NCI-H524 treated with DMSO at 0.1 percent for 48 hours (cell line): ENCODE measurements at regions not wholly inside any gene's neighbourhood (a gene's known extent, or its start where the extent isn't known, plus 50 kb on each side); places are given as distances from the start of the nearest gene placed in this dataset.
"Not testable (repeated sequence)": the region's sequence is repeated elsewhere in the genome, so short reads cannot be mapped to it uniquely, and the experiment has no call there.

ENCODE experiments used
- DNase-seq: peaks from one replicate; lab custom pipeline; 2025; lab: John Stamatoyannopoulos, UW

DNA sequence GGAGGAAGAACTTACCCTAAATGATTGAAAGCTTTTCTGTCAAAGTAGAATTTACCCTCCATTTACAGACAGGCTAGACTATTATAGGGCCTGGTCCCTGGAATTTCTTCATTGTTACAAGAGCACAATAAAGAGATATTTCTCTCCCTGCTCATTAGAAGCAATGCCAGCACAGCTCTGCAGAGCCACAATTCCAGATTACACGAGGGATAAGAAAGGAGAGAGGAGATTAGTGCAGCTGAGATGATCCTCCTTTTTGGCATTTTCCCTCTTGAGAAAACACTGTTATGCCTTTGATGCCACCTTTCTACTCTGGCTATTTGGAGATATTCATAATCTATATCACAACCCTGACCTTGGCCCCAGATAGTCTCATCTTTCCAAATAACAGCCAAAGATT is 1119.5 kb upstream of the TMPRSS15 start:
- no peak for DNase-seq

DNA sequence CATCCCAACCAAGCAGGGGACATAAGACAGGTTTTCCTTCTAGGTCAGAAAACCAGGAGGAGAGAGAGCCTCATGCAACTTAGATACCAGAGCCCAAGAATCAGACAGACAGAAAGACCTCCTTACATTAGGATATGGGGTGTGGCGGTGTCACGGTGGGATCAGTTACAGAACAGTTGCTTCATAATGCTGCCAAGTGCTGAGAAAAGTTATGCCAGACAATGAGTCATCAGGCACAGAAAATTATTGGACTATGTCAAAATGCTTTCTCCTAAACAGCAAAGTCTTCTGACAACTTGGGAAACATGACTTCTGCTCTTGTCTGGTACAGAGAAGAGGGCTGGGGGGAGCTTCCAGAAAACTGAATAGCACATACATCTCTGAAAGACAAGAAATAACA is 1120.2 kb upstream of the TMPRSS15 start:
- no peak for DNase-seq

DNA sequence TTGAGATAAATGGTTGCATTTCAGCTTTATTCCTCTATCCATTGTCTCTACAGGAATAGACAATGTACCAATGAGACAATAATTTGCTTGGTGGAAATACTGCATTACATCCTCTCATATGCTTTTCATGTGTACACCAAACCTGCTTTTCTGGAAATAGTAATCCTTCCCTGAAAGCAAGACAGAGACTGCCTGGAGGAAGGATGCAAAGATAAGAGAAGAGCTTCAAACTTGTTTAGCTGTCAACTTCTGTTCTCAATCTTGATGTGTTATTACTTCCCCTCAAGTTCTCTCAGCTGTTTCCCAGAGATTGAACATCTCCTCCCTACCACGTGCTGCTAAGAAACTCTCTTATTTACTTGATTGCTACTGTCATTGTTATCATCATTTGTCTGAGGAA is 1125.4 kb upstream of the TMPRSS15 start:
- no peak for DNase-seq

DNA sequence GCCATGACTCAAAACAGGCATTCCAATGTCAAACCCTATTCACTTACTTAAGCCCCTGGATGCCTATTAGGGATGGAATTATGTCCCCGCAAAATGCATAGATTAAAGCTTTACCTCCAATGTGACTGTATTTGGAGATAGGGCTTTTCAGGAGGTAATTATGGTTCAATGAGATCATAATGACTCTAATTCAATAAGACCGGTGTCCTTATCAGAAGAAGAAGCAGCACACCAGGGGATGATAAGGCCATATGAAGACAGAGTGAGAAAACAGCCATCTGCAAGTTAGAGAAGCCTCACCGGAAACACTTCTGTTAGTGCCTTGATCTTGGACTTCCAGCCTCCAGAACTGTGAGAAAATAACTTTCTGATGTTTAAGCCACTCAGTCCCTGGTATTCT is 1131.8 kb upstream of the TMPRSS15 start:
- DNase-seq: no peak

DNA sequence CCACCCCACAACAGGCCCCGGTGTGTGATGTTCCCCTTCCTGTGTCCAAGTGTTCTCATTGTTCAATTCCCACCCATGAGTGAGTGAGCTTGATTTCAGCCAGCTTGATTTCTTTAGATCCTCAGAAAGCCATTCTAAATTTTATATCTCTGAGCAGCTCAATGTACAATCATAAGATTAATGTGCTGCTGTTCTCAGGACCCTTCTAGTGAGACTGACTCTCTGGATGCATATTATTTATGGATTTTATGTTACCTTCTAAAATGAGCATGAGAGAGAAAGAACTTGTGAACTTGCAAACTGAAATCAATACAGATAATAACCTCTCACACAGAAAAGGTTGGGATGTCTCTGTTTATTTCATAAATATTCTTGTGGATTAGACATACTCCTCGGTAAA is 1133.5 kb upstream of the TMPRSS15 start:
- no peak for DNase-seq

DNA sequence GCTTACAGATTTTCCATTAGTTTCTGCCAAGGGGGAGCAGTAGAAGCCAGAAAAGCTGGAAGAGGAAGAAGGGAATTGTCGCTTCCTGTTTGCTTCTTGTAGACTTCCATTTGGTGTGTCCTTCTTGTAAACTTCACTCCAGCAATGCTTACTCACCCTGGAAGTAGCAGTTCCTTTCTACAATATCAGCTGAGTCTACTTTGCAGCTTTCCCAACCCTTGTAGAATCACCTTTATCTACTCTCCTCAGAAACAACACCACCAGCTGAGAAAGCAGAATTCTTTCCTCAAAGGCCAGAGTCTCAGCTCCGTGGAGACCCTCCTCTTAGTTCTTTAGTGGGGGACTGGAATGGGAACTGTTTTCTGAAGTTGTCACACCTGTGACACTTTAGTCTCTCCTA is 1136.7 kb upstream of the TMPRSS15 start:
- DNase-seq: no peak

DNA sequence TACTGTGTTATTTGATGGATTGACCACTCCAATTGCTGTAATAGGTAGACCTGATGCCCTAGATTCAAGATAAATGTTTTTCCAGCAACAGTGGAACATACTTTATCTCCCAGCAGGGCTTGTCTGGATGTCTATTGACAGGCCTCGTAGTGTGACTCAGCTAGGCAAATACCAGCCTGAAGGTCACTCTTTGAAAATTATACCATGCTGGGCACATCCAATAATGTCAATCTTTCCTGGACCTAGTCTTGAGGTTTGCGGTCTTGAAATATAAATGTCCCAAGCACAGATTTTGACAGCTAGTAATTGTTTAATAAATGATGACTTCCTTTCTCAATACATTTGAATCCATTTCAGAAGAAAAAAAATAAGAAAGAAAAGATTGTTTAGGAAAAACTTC is 1138.0 kb upstream of the TMPRSS15 start:
- no peak for DNase-seq

DNA sequence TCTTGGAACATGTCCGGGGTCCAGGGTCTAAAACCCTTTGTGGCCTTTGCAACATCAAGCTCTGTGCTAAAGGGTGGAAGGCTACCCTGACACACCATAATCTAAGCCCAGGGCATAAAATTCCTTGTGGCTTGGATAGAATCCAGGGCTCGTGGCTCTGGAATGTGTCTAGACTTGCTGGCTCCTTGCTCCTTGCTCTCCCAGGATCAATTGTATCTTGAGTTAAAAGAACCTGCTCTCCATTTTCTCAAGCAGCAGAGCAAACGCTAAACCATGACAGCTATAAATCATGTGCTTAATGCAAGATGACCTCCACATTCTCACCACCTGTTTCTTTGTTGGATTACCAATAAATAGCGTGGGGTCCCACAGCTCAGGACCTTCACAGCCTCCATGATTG is 1140.9 kb upstream of the TMPRSS15 start:
- DNase-seq: not testable (repeated sequence)

DNA sequence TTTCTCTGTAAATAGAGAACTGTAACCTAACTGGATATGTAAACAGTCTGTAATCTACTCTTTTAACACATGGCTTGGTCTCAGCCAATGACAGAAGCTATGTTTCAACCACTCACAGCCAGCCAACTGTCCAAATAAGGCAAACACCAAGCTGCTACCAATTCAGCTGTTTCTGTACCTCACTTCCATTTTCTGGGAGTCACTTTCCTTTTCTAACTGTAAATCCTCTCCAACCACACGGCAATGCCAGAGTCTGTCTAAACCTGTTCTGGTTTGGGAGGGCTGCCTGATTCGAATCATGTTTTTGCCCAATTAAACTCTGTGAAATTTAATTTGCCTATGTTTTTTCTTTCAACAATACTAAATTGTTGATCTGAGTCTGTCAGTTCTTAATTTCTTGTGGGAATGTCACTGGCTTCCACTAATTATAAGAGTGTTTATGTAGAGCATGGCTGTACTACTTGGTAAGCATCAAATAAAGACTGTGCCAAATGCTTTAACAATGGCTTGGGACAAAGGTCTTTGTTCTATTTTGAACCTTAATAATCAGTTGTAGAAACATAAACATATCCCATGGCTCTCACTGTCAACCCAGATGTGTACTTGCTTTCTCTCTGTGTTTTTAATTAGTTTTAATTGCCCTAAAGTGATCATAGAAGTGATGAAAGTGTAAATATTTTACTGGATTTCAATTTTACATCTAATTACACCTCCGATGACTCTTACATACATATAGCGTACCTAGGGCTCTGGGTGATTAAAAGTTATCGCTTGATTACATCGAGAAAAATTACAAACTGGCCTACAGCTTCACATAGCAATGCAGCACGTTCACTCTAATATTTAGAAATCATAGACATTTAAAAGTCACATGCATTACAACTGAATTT is 1144.6 kb upstream of the TMPRSS15 start:
- no peak for DNase-seq

DNA sequence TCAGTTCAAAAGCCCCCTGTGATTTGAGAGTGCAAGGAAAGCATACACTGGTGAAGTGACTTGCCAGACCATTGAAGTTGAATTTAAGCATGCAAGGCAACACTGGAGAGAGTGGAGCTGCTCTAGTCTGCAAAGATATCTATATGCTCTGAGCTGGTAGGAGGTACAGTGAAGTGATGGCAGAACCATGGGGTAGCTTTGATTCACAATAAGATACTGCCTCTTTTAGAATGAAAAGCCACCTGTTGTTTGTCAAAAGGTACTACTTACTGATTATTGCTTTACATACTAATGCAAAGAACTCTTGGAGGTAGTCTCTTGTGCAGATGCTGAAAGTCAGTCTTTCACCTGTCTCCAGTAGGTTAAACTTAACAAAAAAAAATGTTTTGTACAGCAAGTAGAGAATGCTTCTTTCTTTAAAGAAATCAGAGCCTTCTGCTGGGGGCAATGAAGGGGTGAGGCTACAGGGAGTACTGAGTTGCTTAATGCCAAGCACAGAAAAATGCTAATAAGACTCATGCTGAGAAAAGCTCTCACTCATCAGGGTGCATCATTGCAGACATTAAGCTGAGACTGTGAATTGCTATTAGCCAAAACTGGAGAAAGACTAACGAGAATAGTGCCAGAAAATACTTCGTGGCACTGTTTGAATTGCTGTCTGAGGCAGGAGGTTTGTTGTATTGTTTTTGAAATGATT is 1150.5 kb upstream of the TMPRSS15 start:
- DNase-seq: no peak

DNA sequence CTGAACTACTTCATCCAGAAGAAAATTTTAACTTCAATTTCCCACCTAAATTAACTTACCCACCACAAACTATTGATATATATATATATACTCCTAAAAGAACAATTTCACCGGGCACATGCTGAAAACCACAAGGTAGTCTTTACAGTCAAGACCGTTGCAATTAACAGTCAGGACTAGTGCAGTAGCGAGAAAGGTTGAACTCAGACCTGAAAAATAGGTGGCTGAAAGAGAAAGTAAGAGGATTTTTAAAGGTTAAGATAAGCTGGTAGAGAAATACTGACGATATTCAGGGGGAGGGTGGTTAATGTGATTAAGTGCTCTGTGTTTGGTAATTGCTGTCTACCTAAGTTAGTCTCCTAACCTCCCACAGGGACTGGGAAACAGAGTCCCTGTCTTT is 1153.5 kb upstream of the TMPRSS15 start:
- no peak for DNase-seq

DNA sequence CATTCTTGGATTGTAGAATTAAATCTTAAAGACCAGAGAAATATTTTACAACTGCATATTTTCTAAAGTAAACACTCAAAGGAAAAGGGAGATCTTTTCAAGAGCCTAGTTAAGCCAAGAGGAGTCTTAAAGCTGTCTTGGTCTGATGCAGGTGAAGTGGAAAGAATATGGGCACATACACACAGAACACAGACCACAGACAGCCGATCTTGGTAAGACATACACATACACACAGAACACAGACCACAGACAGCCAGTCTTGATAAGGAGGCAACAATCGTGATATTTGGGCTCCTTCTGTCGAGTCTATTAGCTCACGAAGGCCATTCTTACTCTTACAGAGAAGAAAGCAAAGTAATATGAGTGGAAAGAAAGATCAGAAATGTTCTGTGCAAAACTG is 1153.9 kb upstream of the TMPRSS15 start:
- no peak for DNase-seq

DNA sequence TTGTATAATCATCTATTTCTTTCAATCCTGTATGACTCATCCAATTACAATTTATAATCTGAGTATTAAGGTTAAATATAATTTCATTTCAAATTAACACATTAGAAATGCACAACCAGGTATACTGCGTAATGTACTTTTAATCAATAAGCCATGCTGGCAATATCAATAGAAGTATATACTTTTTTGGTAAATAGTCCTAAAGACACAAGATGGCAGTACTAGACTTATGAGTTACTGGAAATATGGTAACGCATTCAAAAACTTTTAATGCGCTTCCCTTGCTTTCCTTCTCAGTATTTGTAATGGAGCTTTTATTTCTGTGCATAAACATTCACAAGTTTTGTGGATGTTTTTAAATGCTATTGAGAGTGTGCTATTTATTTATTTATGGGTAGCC is 1162.0 kb upstream of the TMPRSS15 start:
- DNase-seq: no peak

DNA sequence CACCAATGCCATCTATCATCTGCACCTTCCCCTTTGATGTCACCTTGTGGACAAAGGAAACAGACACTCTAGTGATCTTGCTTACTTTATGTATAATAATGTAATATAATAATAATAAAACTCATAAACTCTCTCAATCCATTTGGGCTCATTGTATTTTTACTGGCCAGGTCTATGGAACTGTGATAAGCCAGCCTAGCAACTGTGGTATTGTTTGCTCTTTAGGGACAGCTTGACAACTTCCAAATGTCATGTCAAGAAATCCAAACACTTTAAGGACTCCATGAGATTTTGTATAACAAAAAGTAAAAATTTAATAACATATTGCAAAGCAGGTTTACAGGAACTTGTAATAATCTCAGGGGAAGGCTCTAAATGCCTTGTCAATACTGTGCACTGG is 1163.4 kb upstream of the TMPRSS15 start:
- DNase-seq: no peak

DNA sequence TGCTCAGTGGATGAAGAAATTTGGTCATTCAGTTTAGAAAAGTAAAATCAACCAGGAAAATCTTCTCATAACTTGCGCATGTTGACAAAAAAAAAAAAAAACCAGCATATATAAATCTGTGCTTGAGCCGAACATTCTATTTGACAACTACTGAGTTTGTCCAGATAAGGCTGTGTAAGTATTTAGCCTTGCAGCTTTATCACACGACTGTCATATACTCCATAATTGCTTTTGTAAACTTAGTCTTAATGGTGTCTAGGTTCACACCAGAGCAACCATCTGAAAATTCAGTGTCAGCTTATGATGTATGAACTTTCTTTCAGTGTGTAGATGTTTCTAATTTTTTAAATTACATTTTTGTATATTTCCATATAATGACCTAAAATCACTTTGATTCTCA is 1173.8 kb upstream of the TMPRSS15 start:
- DNase-seq: no peak

DNA sequence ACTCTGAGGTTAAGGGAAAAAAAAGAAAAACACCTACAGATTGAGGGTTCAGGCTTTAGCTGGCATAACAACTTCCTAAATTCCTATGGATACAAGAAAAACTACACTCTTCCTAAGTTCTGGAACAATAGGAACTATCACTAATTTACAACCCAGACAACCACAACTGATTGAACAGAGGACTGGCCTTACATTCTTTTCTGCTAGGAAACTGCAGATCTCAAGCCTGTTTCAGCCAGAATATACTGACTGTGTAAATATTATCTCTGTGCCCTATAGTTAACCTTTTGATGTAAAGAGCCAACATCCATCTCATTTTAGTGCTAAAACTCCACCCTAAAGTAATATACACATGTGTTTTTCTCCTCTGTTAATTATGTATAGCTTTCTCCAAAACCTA is 1186.5 kb upstream of the TMPRSS15 start:
- no peak for DNase-seq

DNA sequence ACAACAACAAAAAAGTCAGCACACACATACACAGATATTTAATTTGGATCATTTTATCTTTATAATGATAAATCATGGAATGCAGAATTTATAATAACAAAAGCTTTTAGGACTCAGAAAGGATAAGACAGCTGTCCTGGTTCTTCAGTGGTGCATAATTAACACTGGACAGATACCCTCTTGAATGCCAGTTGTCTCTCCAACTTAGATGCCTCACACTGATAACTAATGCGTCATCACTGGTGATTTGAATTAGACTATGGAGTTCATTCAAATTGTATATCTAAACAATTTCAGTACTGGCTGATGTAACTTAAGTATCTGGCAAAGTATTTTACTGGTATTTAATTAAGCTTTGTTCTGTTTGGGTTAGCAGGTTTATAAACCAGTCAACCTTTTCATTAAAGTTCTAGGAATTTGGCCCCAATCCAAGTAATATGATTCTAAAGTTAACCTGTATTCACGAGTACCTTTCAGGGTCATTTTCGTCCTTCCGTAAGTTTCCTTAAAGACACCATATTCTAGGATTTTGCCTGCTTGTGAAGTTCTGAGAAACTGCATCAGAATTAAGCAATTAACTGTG is 1199.5 kb upstream of the TMPRSS15 start:
- DNase-seq: no peak

DNA sequence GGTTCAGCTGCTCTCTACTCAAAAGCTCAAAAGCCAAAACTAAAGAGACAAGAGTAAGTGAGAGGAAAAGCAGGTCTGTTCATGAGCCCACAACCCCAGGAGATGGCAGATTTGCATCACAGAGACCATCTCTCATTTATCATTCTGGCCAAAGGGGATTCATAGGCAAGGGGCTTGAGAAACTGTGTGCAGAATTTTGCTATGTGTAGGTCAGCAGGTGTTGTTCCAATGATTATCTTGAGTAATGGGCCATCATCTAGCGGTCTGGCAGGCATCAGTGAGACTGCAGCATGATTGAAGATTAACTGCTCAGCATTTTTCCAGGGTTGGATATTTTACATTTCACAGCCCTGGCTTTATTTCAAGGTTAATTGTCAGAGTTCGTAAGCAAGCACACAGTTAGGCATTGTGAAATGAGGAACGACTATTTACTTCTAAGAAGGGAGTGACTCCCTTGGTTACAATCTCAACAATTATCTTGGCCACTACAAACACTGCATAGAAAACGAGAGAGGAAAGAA is 1204.6 kb upstream of the TMPRSS15 start:
- no peak for DNase-seq

DNA sequence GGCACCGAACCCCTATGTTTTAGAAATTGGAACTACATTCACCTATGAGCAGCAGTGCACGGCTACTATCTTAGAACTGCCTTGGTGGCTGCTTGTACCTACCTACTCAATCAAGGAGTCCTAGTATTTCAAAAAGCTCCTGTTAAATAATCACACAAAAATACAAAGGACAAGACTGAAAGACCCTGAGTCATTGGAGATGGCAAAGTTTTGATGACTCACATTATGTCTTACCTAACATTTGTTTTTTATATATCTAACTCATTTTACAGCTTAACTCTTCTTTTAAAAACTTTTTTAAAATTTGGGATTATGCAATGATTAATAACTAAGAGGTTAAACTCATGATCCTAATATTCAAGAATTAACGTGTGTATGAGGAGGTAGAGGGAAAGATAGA is 1206.0 kb upstream of the TMPRSS15 start:
- DNase-seq: no peak

DNA sequence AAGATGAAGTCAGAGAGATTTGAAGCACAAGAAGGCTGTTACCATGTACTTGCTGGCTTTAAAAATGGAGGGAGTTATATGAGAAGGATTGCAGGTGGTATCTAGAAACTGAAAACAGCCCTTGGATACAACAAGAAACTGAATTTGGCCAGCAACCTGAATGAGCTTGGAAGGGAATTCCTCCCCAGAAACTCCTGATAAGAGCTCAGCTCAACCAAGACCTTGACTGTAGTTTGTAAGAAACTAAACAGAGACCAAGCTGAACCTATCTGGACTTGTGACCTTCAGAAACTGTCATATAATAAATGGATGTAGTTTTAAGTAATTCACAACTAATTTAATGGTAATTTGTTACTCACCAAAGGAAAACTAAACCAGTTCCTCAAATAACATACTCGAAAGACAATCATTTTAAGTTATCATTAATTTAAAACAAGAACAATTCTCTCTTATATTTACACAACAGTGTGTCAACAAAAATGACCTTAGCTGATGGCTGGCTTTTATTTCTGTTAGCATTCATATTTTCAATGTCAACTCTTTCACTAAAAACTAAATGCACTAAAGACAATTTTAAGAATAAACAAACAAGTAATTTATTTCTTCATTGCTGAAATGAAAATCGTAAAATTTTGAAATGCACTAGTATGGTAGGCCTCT is 1218.4 kb upstream of the TMPRSS15 start:
- DNase-seq: no peak

DNA sequence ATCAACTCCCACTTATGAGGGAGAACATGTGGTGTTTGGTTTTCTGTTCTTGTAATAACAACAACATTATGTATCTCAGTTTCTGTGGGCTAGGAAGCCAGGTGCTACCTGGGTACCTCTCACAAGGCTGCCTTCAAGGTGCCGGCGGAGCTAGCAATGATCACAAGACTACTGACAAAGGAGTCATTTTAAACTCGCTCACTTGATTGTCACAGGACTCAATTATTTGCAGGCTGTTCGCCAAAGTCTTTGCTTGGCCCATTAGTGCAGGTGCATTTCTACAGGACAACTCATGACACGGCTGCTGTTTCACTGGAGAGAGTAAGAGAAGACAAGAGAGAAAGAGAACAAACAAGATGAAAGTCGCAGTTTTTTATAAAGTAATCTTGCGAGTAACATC is 1237.4 kb upstream of the TMPRSS15 start:
- DNase-seq: no peak

DNA sequence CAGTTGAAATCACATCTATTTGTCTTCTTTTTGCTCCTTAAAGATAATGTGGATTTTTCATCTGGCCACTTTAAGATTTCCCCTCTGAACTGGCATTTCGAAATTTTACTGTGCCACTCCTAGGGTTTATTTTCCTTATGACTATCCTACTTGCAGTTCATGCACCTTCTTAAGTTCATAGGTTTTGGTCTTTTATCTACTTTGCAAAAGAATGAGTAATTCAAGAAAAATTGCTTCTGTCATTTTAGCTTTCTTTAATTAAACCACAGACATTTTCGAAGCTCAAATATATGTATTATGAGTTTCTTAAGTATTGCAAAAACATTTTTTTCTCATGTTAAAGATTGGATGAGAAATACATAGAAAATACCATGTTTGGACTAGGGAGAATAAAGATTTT is 1244.8 kb upstream of the TMPRSS15 start:
- DNase-seq: no peak

DNA sequence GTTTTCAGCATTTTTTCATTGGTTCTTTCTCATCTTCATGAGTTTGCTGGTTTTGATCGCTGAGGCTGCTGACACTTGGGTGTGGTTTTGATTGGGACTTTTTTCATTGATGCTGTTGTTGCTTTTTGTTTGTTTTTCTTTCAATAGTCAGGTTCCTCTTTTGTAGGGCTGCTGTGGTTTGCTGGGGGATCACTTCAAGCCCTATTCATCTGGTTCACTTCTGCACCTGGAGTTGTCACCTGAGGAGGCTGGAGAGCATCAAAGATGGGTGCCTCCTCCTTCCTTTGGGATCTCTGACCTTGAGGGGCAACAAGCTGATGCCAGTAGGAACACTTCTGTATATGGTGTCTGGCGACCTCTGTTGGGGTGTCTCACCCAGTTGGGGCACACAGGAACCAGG is 1279.9 kb upstream of the TMPRSS15 start:
- DNase-seq: no peak
